Prostate gland (tissue), 2 donors: ENCODE measurements at regions not wholly inside any gene's neighbourhood (a gene's known extent, or its start where the extent isn't known, plus 50 kb on each side); places are given as distances from the start of the nearest gene placed in this dataset.

Experiments
- POLR2A ChIP-seq: fragments of 450-650 bp; IDR thresholded peaks from one replicate; pipeline ENCODE4 v1.6.1; 2016; ENCODE audit warnings: antibody characterized with exemption, mild to moderate bottlenecking
- POLR2AphosphoS5 ChIP-seq: sonication (generic); formaldehyde crosslinking; IDR thresholded peaks from one replicate; pipeline ENCODE4 v1.6.1; 2017; ENCODE audit warnings: antibody characterized with exemption
- TF ChIP-seq, protein P1 (sequence below), 4 experiments: fragments of 200-600 bp in 2 of 4; fragments of 450-650 bp in 2 of 4; sonication (generic) in 2 of 4; IDR thresholded peaks; 1 replicate in 3 of 4; 2 replicates in 1 of 4; pipeline ENCODE4 v1.5.1; 2016 to 2019; ENCODE audit warnings: antibody characterized with exemption in 4 of 4, mild to moderate bottlenecking in 2 of 4, moderate library complexity in 2 of 4

DNA sequence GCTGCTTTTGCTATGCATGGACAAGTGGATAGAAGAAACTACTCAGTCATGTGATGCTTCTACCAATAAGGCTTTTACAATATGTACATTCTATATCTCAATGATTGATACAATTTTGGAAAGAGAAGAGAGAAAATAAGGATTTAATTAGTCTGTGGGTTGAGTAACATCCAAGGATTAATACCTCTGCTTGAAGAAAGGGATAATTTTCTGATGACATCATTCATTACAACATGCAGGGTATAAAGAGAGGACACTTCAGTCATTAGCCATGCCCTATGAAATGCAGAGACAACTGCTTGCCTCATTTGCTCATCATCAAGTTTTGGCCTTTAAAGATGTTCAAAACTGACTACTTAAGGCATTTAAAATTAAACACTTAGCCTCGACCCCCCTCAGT, 237.3 kb downstream of the AHR start:
- no peak for TF ChIP-seq POLR2A
- TF ChIP-seq, protein P1, sequence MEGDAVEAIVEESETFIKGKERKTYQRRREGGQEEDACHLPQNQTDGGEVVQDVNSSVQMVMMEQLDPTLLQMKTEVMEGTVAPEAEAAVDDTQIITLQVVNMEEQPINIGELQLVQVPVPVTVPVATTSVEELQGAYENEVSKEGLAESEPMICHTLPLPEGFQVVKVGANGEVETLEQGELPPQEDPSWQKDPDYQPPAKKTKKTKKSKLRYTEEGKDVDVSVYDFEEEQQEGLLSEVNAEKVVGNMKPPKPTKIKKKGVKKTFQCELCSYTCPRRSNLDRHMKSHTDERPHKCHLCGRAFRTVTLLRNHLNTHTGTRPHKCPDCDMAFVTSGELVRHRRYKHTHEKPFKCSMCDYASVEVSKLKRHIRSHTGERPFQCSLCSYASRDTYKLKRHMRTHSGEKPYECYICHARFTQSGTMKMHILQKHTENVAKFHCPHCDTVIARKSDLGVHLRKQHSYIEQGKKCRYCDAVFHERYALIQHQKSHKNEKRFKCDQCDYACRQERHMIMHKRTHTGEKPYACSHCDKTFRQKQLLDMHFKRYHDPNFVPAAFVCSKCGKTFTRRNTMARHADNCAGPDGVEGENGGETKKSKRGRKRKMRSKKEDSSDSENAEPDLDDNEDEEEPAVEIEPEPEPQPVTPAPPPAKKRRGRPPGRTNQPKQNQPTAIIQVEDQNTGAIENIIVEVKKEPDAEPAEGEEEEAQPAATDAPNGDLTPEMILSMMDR (IDR thresholded peaks at IDR 0.05), result no peak
- TF ChIP-seq POLR2AphosphoS5, result no peak
